KMS-11 (cell line): ENCODE measurements at regions not wholly inside any gene's neighbourhood (a gene's known extent, or its start where the extent isn't known, plus 50 kb on each side); places are given as distances from the start of the nearest gene placed in this dataset.
"Not testable (repeated sequence)": the region's sequence is repeated elsewhere in the genome, so short reads cannot be mapped to it uniquely, and the experiment has no call there.

ENCODE experiments used
- H2AFZ ChIP-seq: fragments of 200-600 bp; sonication (generic); 2 replicates; pipeline ENCODE4 v1.6.1; 2016; ENCODE audit warnings: antibody characterized with exemption, mixed run types, low read depth
- H3K27ac ChIP-seq: fragments of 200-600 bp; sonication (generic); 2 replicates; pipeline ENCODE4 v1.6.1; 2016; ENCODE audit warnings: mild to moderate bottlenecking, mixed run types
- H3K27me3 ChIP-seq: fragments of 200-600 bp; sonication (generic); 2 replicates; pipeline ENCODE4 v1.6.1; 2017; ENCODE audit warnings: mild to moderate bottlenecking, low read depth, mixed run types, moderate library complexity; ENCODE audit not compliant: insufficient read depth
- H3K36me3 ChIP-seq: fragments of 200-600 bp; sonication (generic); 2 replicates; pipeline ENCODE4 v1.6.1; 2017; ENCODE audit warnings: mild to moderate bottlenecking, mixed run types; ENCODE audit not compliant: insufficient read depth
- H3K4me1 ChIP-seq: fragments of 200-600 bp; sonication (generic); 2 replicates; pipeline ENCODE4 v1.6.1; 2016; ENCODE audit warnings: mild to moderate bottlenecking, low read depth, mixed run types; ENCODE audit not compliant: poor library complexity, severe bottlenecking
- H3K4me2 ChIP-seq: fragments of 200-600 bp; sonication (generic); 2 replicates; pipeline ENCODE4 v1.7.0; 2016; ENCODE audit warnings: mild to moderate bottlenecking, mixed run types
- H3K4me3 ChIP-seq: fragments of 200-600 bp; sonication (generic); IDR thresholded peaks from 2 replicates; pipeline ENCODE4 v1.6.1; 2017; ENCODE audit warnings: low read depth, low read length, mixed read lengths; ENCODE audit not compliant: insufficient read depth
- H3K79me2 ChIP-seq: fragments of 200-600 bp; sonication (generic); 2 replicates; pipeline ENCODE4 v1.6.1; 2016; ENCODE audit warnings: low read depth, mixed run types; ENCODE audit not compliant: insufficient read depth
- H3K9ac ChIP-seq: fragments of 200-600 bp; sonication (generic); 2 replicates; pipeline ENCODE4 v1.6.1; 2016; ENCODE audit warnings: mild to moderate bottlenecking, mixed run types
- H4K20me1 ChIP-seq: fragments of 200-600 bp; sonication (generic); 2 replicates; pipeline ENCODE4 v1.6.1; 2016; ENCODE audit warnings: mild to moderate bottlenecking, mixed run types; ENCODE audit not compliant: insufficient read depth
- CTCF ChIP-seq: fragments of 200-600 bp; sonication (generic); conservative IDR thresholded peaks from 2 replicates; pipeline ENCODE4 v1.6.1; 2017; ENCODE audit warnings: low read depth, mild to moderate bottlenecking, antibody characterized with exemption, low read length, moderate library complexity, mixed read lengths

GRCh38 chr2:215635071-215635787 is 199.4 kb upstream of the FN1 start:
- H4K20me1 ChIP-seq = no peaks in the 10 kb centered on the region
- no peak overlapping the region for H3K4me3 ChIP-seq
- TF ChIP-seq CTCF = no peak
- H3K4me2 ChIP-seq = no peak overlapping the region
- H3K27me3 ChIP-seq = no peaks in the 10 kb centered on the region
- no peaks in the 10 kb centered on the region for H3K4me1 ChIP-seq
- H3K27ac ChIP-seq = no peak overlapping the region
- no peaks in the 10 kb centered on the region for H3K36me3 ChIP-seq
- no peaks in the 10 kb centered on the region for H3K79me2 ChIP-seq
- H3K9ac ChIP-seq = no peak overlapping the region
- H2AFZ ChIP-seq = no peak overlapping the region

GRCh38 chr2:215633360-215633759 is 197.5 kb upstream of the FN1 start:
- no peaks in the 10 kb centered on the region for H3K4me1 ChIP-seq
- H2AFZ ChIP-seq = no peak overlapping the region
- no peak overlapping the region for H3K27ac ChIP-seq
- H3K9ac ChIP-seq = no peak overlapping the region
- H3K4me2 ChIP-seq = no peak overlapping the region
- no peaks in the 10 kb centered on the region for H4K20me1 ChIP-seq
- H3K79me2 ChIP-seq = no peaks in the 10 kb centered on the region
- no peaks in the 10 kb centered on the region for H3K27me3 ChIP-seq
- H3K36me3 ChIP-seq = no peaks in the 10 kb centered on the region
- no peak overlapping the region for H3K4me3 ChIP-seq
- TF ChIP-seq CTCF = no peak

GRCh38 chr2:215631696-215632095 is 195.8 kb upstream of the FN1 start:
- Histone ChIP-seq H3K9ac (no peak overlapping the region), H3K27me3 (no peaks in the 10 kb centered on the region), H3K4me2 (no peak overlapping the region), H3K4me1 (no peaks in the 10 kb centered on the region), H3K4me3 (no peak overlapping the region), H3K79me2 (no peaks in the 10 kb centered on the region), H3K27ac (no peak overlapping the region), H3K36me3 (no peaks in the 10 kb centered on the region), H2AFZ (no peak overlapping the region), H4K20me1 (no peaks in the 10 kb centered on the region)
- TF ChIP-seq CTCF = no peak

- not testable (repeated sequence) for H4K20me1 ChIP-seq, H3K4me2 ChIP-seq, H3K79me2 ChIP-seq, H3K27me3 ChIP-seq, H3K36me3 ChIP-seq, H3K27ac ChIP-seq, H2AFZ ChIP-seq, H3K4me1 ChIP-seq, H3K4me3 ChIP-seq, H3K9ac ChIP-seq
These were observed 194.9 kb upstream of the FN1 start for GRCh38 chr2:215630796-215631195.

- H2AFZ ChIP-seq = no peak overlapping the region
- no peak for TF ChIP-seq CTCF
- no peak overlapping the region for H3K27ac ChIP-seq
- H3K4me1 ChIP-seq = no peaks in the 10 kb centered on the region
- H4K20me1 ChIP-seq = no peaks in the 10 kb centered on the region
- H3K9ac ChIP-seq = no peak overlapping the region
- H3K4me3 ChIP-seq = no peak overlapping the region
- H3K36me3 ChIP-seq = no peaks in the 10 kb centered on the region
- no peaks in the 10 kb centered on the region for H3K27me3 ChIP-seq
- H3K4me2 ChIP-seq = no peak overlapping the region
- no peaks in the 10 kb centered on the region for H3K79me2 ChIP-seq
These were observed 191.9 kb upstream of the FN1 start for GRCh38 chr2:215627771-215628170.
